NCI-H2227 treated with DMSO at 0.1 percent for 48 hours (cell line): ENCODE measurements at regions not wholly inside any gene's neighbourhood (a gene's known extent, or its start where the extent isn't known, plus 50 kb on each side); places are given as distances from the start of the nearest gene placed in this dataset.
A peak's percentile ranks its signal among the peaks of the same experiment; 100 is the strongest.

Experiments used
- DNase-seq: peaks from one replicate; lab custom pipeline; 2025; lab: John Stamatoyannopoulos, UW

- DNase-seq: no peak
Measured at GRCh38 chr12:63318933-63319332, 167.9 kb upstream of the AVPR1A start.

GRCh38 chr12:63318313-63318712 lies 167.3 kb upstream of the AVPR1A start:
- no peak for DNase-seq

- DNase-seq: no peak
Measured at GRCh38 chr12:63317880-63318279, 166.9 kb upstream of the AVPR1A start.

- no peak for DNase-seq
Measured at GRCh38 chr12:63317286-63317846, 166.4 kb upstream of the AVPR1A start.

GRCh38 chr12:63313139-63313538 lies 162.1 kb upstream of the AVPR1A start:
- DNase-seq: no peak

- DNase-seq: no peak
Measured at GRCh38 chr12:63308671-63309070, 157.7 kb upstream of the AVPR1A start.

- DNase-seq: no peak
Measured at GRCh38 chr12:63307849-63308248, 156.8 kb upstream of the AVPR1A start.

GRCh38 chr12:63305901-63306875 lies 155.2 kb upstream of the AVPR1A start:
- DNase-seq: no peak

GRCh38 chr12:63304887-63305316 lies 153.9 kb upstream of the AVPR1A start:
- DNase-seq: no peak

GRCh38 chr12:63302941-63303536 lies 152.0 kb upstream of the AVPR1A start:
- DNase-seq: no peak

GRCh38 chr12:63302269-63302940 lies 151.4 kb upstream of the AVPR1A start:
- DNase-seq: no peak

GRCh38 chr12:63301311-63301710 lies 150.3 kb upstream of the AVPR1A start:
- no peak for DNase-seq

GRCh38 chr12:63298386-63298930 lies 147.5 kb upstream of the AVPR1A start:
- DNase-seq: no peak

GRCh38 chr12:63294327-63294632 lies 143.3 kb upstream of the AVPR1A start:
- no peak for DNase-seq

GRCh38 chr12:63292471-63293221 lies 141.6 kb upstream of the AVPR1A start:
- no peak for DNase-seq

GRCh38 chr12:63276537-63277365 lies 125.8 kb upstream of the AVPR1A start:
- DNase-seq: peak; percentile 9

GRCh38 chr12:63266988-63267387 lies 116.0 kb upstream of the AVPR1A start:
- DNase-seq: no peak

- DNase-seq: no peak
Measured at GRCh38 chr12:63264629-63265028, 113.6 kb upstream of the AVPR1A start.

- DNase-seq: no peak
Measured at GRCh38 chr12:63250486-63250885, 99.5 kb upstream of the AVPR1A start.

- no peak for DNase-seq
Measured at GRCh38 chr12:63238892-63239291, 87.9 kb upstream of the AVPR1A start.

- no peak for DNase-seq
Measured at GRCh38 chr12:63232896-63233295, 81.9 kb upstream of the AVPR1A start.
